MM.1S (cell line): ENCODE measurements at regions not wholly inside any gene's neighbourhood (a gene's known extent, or its start where the extent isn't known, plus 50 kb on each side); places are given as distances from the start of the nearest gene placed in this dataset.
"Not testable (repeated sequence)": the region's sequence is repeated elsewhere in the genome, so short reads cannot be mapped to it uniquely, and the experiment has no call there.

ENCODE experiments used
- DNase-seq: peaks from one replicate; pipeline ENCODE4 v3.0.0-alpha.2; 2015
- H2AFZ ChIP-seq: fragments of 300-600 bp; sonication (generic); 2 replicates; pipeline ENCODE4 v1.6.0; 2016; ENCODE audit warnings: antibody characterized with exemption, low read length
- H3F3A ChIP-seq: fragments of 300-600 bp; sonication (generic); 2 replicates; pipeline ENCODE4 v1.6.1; 2016; ENCODE audit warnings: mild to moderate bottlenecking, antibody characterized with exemption, low read length, moderate library complexity, mixed read lengths; ENCODE audit not compliant: insufficient read depth
- H3K27ac ChIP-seq: fragments of 300-600 bp; sonication (generic); 2 replicates; pipeline ENCODE4 v1.5.1; 2016; ENCODE audit warnings: mild to moderate bottlenecking, low read length
- H3K27me3 ChIP-seq: fragments of 300-600 bp; sonication (generic); replicated peaks from 2 replicates; pipeline ENCODE4 v1.6.0; 2016; ENCODE audit warnings: low read length; ENCODE audit not compliant: insufficient read depth
- H3K36me3 ChIP-seq: fragments of 300-600 bp; sonication (generic); replicated peaks from 2 replicates; pipeline ENCODE4 v1.6.1; 2016; ENCODE audit warnings: mild to moderate bottlenecking, low read length, mixed read lengths; ENCODE audit not compliant: insufficient read depth
- H3K4me1 ChIP-seq: fragments of 300-600 bp; sonication (generic); 2 replicates; pipeline ENCODE4 v1.6.1; 2016; ENCODE audit warnings: low read length, mixed read lengths
- H3K4me2 ChIP-seq: fragments of 300-600 bp; sonication (generic); 2 replicates; pipeline ENCODE4 v1.6.0; 2016; ENCODE audit warnings: low read depth, low read length
- H3K4me3 ChIP-seq: fragments of 300-600 bp; sonication (generic); 2 replicates; pipeline ENCODE4 v1.5.1; 2016; ENCODE audit warnings: low read length, mixed read lengths
- H3K79me2 ChIP-seq: fragments of 300-600 bp; sonication (generic); 2 replicates; pipeline ENCODE4 v1.6.1; 2016; ENCODE audit warnings: mixed run types, low read length, mixed read lengths
- H3K9ac ChIP-seq: fragments of 300-600 bp; sonication (generic); 2 replicates; pipeline ENCODE4 v1.6.1; 2016; ENCODE audit warnings: low read length, mixed read lengths
- H3K9me2 ChIP-seq: fragments of 300-600 bp; sonication (generic); replicated peaks from 2 replicates; pipeline ENCODE4 v1.6.1; 2016; ENCODE audit warnings: mild to moderate bottlenecking, low read length, mixed read lengths; ENCODE audit not compliant: insufficient read depth
- H3K9me3 ChIP-seq: fragments of 300-600 bp; sonication (generic); replicated peaks from 2 replicates; pipeline ENCODE4 v1.6.1; 2016; ENCODE audit warnings: mild to moderate bottlenecking, low read length, mixed read lengths; ENCODE audit not compliant: insufficient read depth
- H4K20me1 ChIP-seq: fragments of 300-600 bp; sonication (generic); 2 replicates; pipeline ENCODE4 v1.6.1; 2016; ENCODE audit warnings: mild to moderate bottlenecking, low read length, moderate library complexity, mixed read lengths; ENCODE audit not compliant: insufficient read depth
- EZH2 ChIP-seq: fragments of 300-600 bp; sonication (generic); optimal IDR thresholded peaks from 2 replicates; pipeline ENCODE3; 2017; ENCODE audit warnings: low read depth, mild to moderate bottlenecking, antibody characterized with exemption, low read length, mixed read lengths
- EZH2phosphoT487 ChIP-seq: fragments of 300-600 bp; sonication (generic); IDR thresholded peaks from 2 replicates; pipeline ENCODE4 v1.6.1; 2018; ENCODE audit warnings: antibody characterized with exemption, low read length
- TF ChIP-seq, protein P1 (sequence below): fragments of 300-600 bp; sonication (generic); IDR thresholded peaks from 2 replicates; pipeline ENCODE4 v1.5.1; 2016; ENCODE audit warnings: antibody characterized with exemption, low read length, mixed read lengths

- H2AFZ ChIP-seq, result no peak overlapping the region
- no peaks in the 10 kb centered on the region for H3F3A ChIP-seq
- H3K9me3 ChIP-seq, result no peaks in the 10 kb centered on the region
- H3K4me3 ChIP-seq, result no peak overlapping the region
- no peak overlapping the region for H3K9ac ChIP-seq
- TF ChIP-seq, protein P1, sequence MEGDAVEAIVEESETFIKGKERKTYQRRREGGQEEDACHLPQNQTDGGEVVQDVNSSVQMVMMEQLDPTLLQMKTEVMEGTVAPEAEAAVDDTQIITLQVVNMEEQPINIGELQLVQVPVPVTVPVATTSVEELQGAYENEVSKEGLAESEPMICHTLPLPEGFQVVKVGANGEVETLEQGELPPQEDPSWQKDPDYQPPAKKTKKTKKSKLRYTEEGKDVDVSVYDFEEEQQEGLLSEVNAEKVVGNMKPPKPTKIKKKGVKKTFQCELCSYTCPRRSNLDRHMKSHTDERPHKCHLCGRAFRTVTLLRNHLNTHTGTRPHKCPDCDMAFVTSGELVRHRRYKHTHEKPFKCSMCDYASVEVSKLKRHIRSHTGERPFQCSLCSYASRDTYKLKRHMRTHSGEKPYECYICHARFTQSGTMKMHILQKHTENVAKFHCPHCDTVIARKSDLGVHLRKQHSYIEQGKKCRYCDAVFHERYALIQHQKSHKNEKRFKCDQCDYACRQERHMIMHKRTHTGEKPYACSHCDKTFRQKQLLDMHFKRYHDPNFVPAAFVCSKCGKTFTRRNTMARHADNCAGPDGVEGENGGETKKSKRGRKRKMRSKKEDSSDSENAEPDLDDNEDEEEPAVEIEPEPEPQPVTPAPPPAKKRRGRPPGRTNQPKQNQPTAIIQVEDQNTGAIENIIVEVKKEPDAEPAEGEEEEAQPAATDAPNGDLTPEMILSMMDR, result no peak
- no peak for TF ChIP-seq EZH2
- TF ChIP-seq EZH2phosphoT487, result no peak
- H3K79me2 ChIP-seq, result no peaks in the 10 kb centered on the region
- no peak overlapping the region for H3K4me2 ChIP-seq
- no peaks in the 10 kb centered on the region for H3K4me1 ChIP-seq
- no peak overlapping the region for H3K27ac ChIP-seq
- no peaks in the 10 kb centered on the region for H4K20me1 ChIP-seq
- no peaks in the 10 kb centered on the region for H3K27me3 ChIP-seq
- H3K36me3 ChIP-seq, result no peaks in the 10 kb centered on the region
- DNase-seq, result no peak
- H3K9me2 ChIP-seq, result no peaks in the 10 kb centered on the region
Measured at GRCh38 chr6:125377621-125378020, 75.9 kb upstream of the HDDC2 start.

GRCh38 chr6:125379174-125379573 lies 77.4 kb upstream of the HDDC2 start:
- H3F3A ChIP-seq, result no peaks in the 10 kb centered on the region
- no peaks in the 10 kb centered on the region for H3K9me3 ChIP-seq
- no peaks in the 10 kb centered on the region for H3K27me3 ChIP-seq
- no peak overlapping the region for H3K4me2 ChIP-seq
- no peaks in the 10 kb centered on the region for H3K4me1 ChIP-seq
- DNase-seq, result no peak
- H3K27ac ChIP-seq, result no peak overlapping the region
- H3K9ac ChIP-seq, result no peak overlapping the region
- H3K36me3 ChIP-seq, result no peaks in the 10 kb centered on the region
- no peaks in the 10 kb centered on the region for H4K20me1 ChIP-seq
- no peak overlapping the region for H2AFZ ChIP-seq
- no peak overlapping the region for H3K4me3 ChIP-seq
- TF ChIP-seq, protein P1, result no peak
- TF ChIP-seq EZH2phosphoT487, result no peak
- no peak for TF ChIP-seq EZH2
- no peaks in the 10 kb centered on the region for H3K79me2 ChIP-seq
- no peaks in the 10 kb centered on the region for H3K9me2 ChIP-seq

DNA sequence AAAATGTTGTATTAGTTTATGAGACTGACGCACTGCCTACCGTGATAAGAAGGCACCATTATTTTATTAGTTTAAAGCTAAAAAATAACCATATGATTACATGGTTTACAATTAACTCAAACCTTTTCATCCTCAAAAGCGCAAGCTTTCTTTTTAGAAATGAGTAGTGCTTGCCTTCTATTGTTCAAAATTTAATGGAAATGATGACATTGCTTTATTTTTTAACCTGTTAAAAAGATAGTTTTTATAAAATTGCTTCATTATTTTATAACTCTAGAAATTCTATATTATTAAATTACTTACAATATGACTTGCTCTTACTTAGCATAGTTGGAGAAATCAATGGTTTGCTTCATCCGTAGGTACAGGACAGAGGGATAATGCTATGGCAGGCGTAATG lies 78.7 kb upstream of the HDDC2 start:
- no peaks in the 10 kb centered on the region for H3K27me3 ChIP-seq
- H3K36me3 ChIP-seq, result no peaks in the 10 kb centered on the region
- H3K9ac ChIP-seq, result no peak overlapping the region

GRCh38 chr6:125386337-125386736 lies 84.6 kb upstream of the HDDC2 start:
- H3K4me1 ChIP-seq, H3K9me2 ChIP-seq, H3F3A ChIP-seq, H3K4me2 ChIP-seq, H3K4me3 ChIP-seq, H3K9me3 ChIP-seq, DNase-seq, H3K27me3 ChIP-seq, H2AFZ ChIP-seq, H4K20me1 ChIP-seq, H3K36me3 ChIP-seq, H3K79me2 ChIP-seq, H3K27ac ChIP-seq, H3K9ac ChIP-seq: not testable (repeated sequence)

More for the DNA sequence above, 78.7 kb upstream of the HDDC2 start:
- Histone ChIP-seq H3K9me3 (no peaks in the 10 kb centered on the region), H3K27ac (no peak overlapping the region), H3K79me2 (no peaks in the 10 kb centered on the region), H3K4me3 (no peak overlapping the region), H3F3A (no peaks in the 10 kb centered on the region), H3K9me2 (no peaks in the 10 kb centered on the region), H4K20me1 (no peaks in the 10 kb centered on the region), H3K4me1 (no peaks in the 10 kb centered on the region), H2AFZ (no peak overlapping the region), H3K4me2 (no peak overlapping the region)
- DNase-seq, result no peak
- no peak for TF ChIP-seq EZH2
- no peak for TF ChIP-seq EZH2phosphoT487
- TF ChIP-seq, protein P1, result no peak
